ENCODE measurements at regions not wholly inside any gene's neighbourhood (a gene's known extent, or its start where the extent isn't known, plus 50 kb on each side); places are given as distances from the start of the nearest gene placed in this dataset.

DNA sequence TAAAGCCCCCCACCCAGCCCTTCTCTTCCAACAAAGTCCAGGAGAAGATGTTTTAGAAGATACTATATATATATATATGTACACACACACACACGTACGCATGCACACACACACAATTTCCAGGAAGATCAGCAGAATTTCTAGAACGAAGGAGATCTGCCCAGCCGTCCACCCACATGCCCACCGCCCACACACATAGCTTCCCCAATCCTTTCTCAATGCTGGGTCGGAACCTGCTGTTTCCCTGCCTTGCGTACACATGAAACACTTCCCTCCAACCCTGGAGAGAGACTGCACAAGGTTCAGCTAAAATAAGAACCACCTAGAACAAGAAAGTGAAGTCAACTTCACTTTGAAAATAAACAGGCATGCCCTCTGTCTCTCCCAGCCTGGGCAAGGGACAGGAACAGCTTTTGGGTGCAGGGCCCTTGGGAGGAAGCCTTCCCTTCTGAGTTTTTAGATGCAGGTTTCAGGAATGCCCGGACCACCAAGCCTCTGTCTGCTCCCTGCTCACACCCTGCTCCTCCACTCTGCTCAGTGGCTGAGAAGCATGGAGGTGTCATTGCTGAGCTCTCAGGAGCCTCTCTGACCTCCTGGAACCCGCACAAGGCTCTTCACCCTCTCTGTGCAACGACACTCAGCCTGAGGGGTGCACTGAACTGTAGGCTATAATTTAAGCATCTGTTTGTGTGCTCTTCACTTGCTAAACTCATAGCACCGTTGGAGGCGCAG is 149.4 kb downstream of the C5orf15 start:
- CTCF ChIA-PET, result interaction anchor here (0.6 kb wide), 1 partner anchor 174 kb away, joined by 3 read pairs; no protein-coding TSS in a partner anchor
- no peak overlapping the region for H3K27ac ChIP-seq (ENCODE audit: low read depth, low read length, poor library complexity, severe bottlenecking)
- intact Hi-C loops (cut with micrococcal nuclease; ENCODE audit: unreplicated experiment), result no loop called here
- no peaks in the 10 kb centered on the region for H3K36me3 ChIP-seq (ENCODE audit: insufficient read depth, low read length, poor library complexity, severe bottlenecking)
- H3K27me3 ChIP-seq (replicated peaks; ENCODE audit: insufficient read depth, low read depth, low read length, poor library complexity), result no peaks in the 10 kb centered on the region
- DNase-seq (ENCODE audit: low spot score), result no peak
- H3K4me3 ChIP-seq (ENCODE audit: low read depth, low read length, poor library complexity, severe bottlenecking), result no peak overlapping the region
- POLR2A ChIA-PET (ENCODE audit: low non-redundant PET), result no interaction called here
- no TSS peak for BruUV-seq (replicated peaks)
- H3K9me3 ChIP-seq (ENCODE audit: low read depth, low read length, poor library complexity, severe bottlenecking), result no peaks in the 10 kb centered on the region
- TF ChIP-seq, protein P1, sequence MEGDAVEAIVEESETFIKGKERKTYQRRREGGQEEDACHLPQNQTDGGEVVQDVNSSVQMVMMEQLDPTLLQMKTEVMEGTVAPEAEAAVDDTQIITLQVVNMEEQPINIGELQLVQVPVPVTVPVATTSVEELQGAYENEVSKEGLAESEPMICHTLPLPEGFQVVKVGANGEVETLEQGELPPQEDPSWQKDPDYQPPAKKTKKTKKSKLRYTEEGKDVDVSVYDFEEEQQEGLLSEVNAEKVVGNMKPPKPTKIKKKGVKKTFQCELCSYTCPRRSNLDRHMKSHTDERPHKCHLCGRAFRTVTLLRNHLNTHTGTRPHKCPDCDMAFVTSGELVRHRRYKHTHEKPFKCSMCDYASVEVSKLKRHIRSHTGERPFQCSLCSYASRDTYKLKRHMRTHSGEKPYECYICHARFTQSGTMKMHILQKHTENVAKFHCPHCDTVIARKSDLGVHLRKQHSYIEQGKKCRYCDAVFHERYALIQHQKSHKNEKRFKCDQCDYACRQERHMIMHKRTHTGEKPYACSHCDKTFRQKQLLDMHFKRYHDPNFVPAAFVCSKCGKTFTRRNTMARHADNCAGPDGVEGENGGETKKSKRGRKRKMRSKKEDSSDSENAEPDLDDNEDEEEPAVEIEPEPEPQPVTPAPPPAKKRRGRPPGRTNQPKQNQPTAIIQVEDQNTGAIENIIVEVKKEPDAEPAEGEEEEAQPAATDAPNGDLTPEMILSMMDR (conservative IDR thresholded peaks at IDR 0.05; ENCODE audit: low read depth, low read length), result no peak
- H3K4me1 ChIP-seq (ENCODE audit: insufficient read depth, low read length, poor library complexity, severe bottlenecking), result no peaks in the 10 kb centered on the region

DNA sequence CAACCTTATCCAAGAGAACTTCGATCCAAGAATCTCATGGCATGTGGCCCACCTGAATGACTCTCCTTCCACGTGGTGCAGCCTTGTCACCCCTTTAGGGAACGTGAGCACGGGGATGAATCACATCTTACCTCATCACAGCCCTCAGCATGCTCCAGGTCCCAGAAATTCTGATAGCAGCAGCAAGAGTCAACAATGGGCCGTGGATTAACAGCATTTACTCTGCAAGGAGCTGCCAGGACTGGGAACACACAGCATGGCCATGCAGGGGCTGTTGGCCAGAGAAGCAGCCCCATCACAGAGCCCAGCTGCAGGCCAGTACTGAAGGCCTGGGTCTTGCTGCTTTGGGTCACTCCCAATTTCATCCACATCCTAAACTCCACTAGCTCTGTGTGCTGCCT is 150.4 kb downstream of the C5orf15 start:
- H3K4me3 ChIP-seq (ENCODE audit: low read depth, low read length, poor library complexity, severe bottlenecking), result no peak overlapping the region
- POLR2A ChIA-PET (ENCODE audit: low non-redundant PET), result no interaction called here
- no peaks in the 10 kb centered on the region for H3K9me3 ChIP-seq (ENCODE audit: low read depth, low read length, poor library complexity, severe bottlenecking)
- no TSS peak for BruUV-seq (replicated peaks)
- H3K27ac ChIP-seq (ENCODE audit: low read depth, low read length, poor library complexity, severe bottlenecking), result no peak overlapping the region
- CTCF ChIA-PET, result no interaction called here
- no peak for TF ChIP-seq EZH2 (IDR thresholded peaks at IDR 0.05; ENCODE audit: borderline replicate concordance, low read depth, low read length, poor library complexity, severe bottlenecking)
- TF ChIP-seq, protein P1 (conservative IDR thresholded peaks at IDR 0.05; ENCODE audit: low read depth, low read length), result no peak
- peaks cover 4% of the 10 kb centered on the region for H3K27me3 ChIP-seq (replicated peaks; ENCODE audit: insufficient read depth, low read depth, low read length, poor library complexity)
- H3K4me1 ChIP-seq (ENCODE audit: insufficient read depth, low read length, poor library complexity, severe bottlenecking), result no peaks in the 10 kb centered on the region
- no peaks in the 10 kb centered on the region for H3K36me3 ChIP-seq (ENCODE audit: insufficient read depth, low read length, poor library complexity, severe bottlenecking)
- DNase-seq (ENCODE audit: low spot score), result no peak
- intact Hi-C loops (cut with micrococcal nuclease; ENCODE audit: unreplicated experiment), result no loop called here

DNA sequence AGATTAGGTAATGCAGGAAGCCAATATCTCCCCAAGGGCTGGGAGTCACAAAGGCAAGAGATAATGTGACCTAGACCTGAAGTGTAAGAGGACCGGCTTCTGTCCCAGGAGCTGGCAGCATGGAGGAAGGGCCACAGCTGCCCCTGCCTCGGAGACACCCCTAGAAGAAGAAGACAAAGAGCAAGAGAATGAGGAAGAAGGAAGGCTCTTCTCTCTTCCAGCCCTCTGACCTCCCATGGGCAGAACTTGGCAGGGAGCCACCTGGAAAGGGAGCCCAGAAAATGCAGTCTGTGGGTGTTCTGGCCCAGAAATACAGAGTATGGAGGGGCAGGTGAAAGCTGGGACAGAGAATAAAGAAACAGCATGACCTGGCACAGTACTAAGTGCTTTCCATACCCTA is 151.0 kb downstream of the C5orf15 start:
- TF ChIP-seq EZH2 (IDR thresholded peaks at IDR 0.05; ENCODE audit: borderline replicate concordance, low read depth, low read length, poor library complexity, severe bottlenecking), result no peak
- TF ChIP-seq, protein P1 (conservative IDR thresholded peaks at IDR 0.05; ENCODE audit: low read depth, low read length), result no peak
- H3K4me1 ChIP-seq (ENCODE audit: insufficient read depth, low read length, poor library complexity, severe bottlenecking), result no peaks in the 10 kb centered on the region
- intact Hi-C loops (cut with micrococcal nuclease; ENCODE audit: unreplicated experiment), result no loop called here
- H3K36me3 ChIP-seq (ENCODE audit: insufficient read depth, low read length, poor library complexity, severe bottlenecking), result no peaks in the 10 kb centered on the region
- no peak for DNase-seq (ENCODE audit: low spot score)
- POLR2A ChIA-PET (ENCODE audit: low non-redundant PET), result no interaction called here
- no TSS peak for BruUV-seq (replicated peaks)
- H3K4me3 ChIP-seq (ENCODE audit: low read depth, low read length, poor library complexity, severe bottlenecking), result no peak overlapping the region
- no peak overlapping the region for H3K27ac ChIP-seq (ENCODE audit: low read depth, low read length, poor library complexity, severe bottlenecking)
- H3K27me3 ChIP-seq (replicated peaks; ENCODE audit: insufficient read depth, low read depth, low read length, poor library complexity), result peaks cover 4% of the 10 kb centered on the region
- H3K9me3 ChIP-seq (ENCODE audit: low read depth, low read length, poor library complexity, severe bottlenecking), result no peaks in the 10 kb centered on the region
- CTCF ChIA-PET, result no interaction called here
